Testis (tissue), 2 donors: ENCODE measurements at regions not wholly inside any gene's neighbourhood (a gene's known extent, or its start where the extent isn't known, plus 50 kb on each side); places are given as distances from the start of the nearest gene placed in this dataset.

Source experiments
- CTCF ChIP-seq, 3 experiments: fragments of 450-650 bp in 2 of 3; fragments of 200-600 bp in 1 of 3; sonication (generic) in 1 of 3; IDR thresholded peaks; one replicate each; pipeline ENCODE4 v1.5.1; 2016 to 2019; ENCODE audit warnings: antibody characterized with exemption in 3 of 3, mild to moderate bottlenecking in 2 of 3, moderate library complexity in 1 of 3
- POLR2A ChIP-seq: fragments of 450-650 bp; IDR thresholded peaks from one replicate; pipeline ENCODE4 v1.6.1; 2017; ENCODE audit warnings: antibody characterized with exemption, mild to moderate bottlenecking, moderate library complexity

DNA sequence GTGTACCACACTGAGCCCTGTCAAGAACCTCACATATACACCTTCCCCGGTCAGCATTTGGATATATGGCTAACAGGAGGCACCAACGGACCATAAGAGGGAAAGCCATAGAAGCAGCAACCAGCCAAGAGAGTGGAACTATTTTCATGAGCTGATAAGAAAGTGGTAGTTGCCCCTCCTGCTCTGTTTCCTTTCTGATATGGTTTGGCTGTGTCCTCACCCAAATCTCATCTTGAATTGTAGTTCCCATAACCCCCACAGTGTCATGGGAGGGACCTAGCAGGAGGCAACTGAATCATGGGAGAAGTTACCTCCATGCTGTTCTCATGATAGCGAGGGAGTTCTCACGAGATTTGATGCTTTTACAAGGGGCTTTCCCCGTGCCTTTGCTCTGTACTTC lies 366.1 kb upstream of the DAB1 start:
- TF ChIP-seq CTCF (IDR thresholded peaks at IDR 0.05) (no peak), POLR2A (no peak)
